ENCODE measurements at regions not wholly inside any gene's neighbourhood (a gene's known extent, or its start where the extent isn't known, plus 50 kb on each side); places are given as distances from the start of the nearest gene placed in this dataset.
"Not testable (repeated sequence)": the region's sequence is repeated elsewhere in the genome, so short reads cannot be mapped to it uniquely, and the experiment has no call there.

DNA sequence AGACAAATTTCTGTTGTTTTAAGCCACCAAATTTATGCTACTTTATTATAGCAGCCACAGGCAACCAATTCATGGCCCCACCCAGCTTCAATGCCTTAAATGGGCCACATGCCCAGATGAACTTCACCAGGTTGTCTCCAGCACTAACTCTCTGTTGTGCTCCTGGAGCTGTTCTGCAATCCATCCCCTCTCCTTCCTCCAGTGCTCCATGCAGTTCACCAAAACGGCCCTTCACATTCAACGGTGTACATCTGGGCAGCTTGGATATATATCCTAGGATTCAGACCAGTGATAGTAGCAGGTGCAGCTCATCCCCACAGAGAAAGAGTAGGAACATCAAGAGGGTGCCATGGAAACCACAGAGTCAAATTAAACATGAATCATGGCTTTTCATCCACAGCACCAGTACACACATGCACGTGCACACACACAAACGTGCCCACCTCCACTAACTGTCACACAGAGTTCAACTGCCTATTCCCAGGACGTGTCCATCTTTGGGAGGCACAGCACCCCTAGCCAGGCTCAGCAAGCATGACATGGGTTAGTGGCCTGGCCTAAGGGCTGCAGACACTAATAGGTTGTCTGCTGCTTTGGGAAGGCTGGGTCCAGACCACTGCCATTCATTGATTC, 134.5 kb downstream of the MED10 start:
- Histone ChIP-seq H3K4me3 (no peak overlapping the region), H3K27ac (no peak overlapping the region)

DNA sequence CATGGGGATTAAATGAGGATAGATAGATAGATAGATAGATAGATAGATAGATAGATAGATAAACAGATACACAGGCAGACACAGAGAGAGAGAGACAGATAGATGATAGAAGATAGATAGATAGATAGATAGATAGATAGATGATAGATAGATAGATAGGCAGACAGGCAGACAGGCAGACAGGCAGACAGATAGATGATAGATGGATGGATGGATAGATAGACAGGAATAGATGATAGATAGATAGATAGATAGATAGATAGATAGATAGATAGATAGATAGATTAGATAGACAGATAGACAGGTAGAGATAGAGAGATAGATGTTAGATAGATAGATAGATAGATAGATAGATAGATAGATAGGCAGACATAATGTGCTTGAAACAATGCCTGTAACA, 137.3 kb downstream of the MED10 start:
- H3K4me3 ChIP-seq, H3K27ac ChIP-seq: not testable (repeated sequence)

DNA sequence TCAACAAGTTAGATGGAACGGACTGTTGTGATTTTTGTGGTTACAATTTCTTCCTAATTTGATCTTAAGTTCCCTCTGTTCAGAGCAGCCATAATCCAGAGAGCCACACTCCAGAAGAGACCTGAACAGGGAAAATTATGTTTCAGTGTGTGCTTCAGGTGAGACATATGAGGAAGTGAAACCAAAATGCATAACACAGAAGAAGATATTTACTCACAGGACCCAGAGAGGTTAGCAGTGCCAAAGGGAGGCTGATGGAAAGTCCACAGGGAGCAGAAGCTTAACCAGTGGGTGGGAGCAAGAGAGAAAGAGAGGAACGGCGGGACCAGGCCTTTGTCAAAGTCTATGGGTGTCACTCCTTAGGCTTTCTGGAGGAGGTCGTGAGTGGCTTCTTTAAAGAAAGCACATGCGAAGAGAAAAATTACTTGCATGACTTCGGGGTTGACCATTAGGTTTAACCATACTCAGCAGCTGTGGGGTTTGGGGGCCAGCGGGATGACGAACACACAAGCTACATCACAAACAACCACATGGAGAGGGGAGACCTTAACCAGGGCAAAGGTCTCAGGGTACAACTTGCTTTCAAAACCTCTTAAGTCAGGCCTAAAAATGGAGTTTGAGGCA, 141.4 kb downstream of the MED10 start:
- Histone ChIP-seq H3K4me3 (no peak overlapping the region), H3K27ac (peak overlapping the region in 2 of 21 experiments; percentile 1 to 44)

DNA sequence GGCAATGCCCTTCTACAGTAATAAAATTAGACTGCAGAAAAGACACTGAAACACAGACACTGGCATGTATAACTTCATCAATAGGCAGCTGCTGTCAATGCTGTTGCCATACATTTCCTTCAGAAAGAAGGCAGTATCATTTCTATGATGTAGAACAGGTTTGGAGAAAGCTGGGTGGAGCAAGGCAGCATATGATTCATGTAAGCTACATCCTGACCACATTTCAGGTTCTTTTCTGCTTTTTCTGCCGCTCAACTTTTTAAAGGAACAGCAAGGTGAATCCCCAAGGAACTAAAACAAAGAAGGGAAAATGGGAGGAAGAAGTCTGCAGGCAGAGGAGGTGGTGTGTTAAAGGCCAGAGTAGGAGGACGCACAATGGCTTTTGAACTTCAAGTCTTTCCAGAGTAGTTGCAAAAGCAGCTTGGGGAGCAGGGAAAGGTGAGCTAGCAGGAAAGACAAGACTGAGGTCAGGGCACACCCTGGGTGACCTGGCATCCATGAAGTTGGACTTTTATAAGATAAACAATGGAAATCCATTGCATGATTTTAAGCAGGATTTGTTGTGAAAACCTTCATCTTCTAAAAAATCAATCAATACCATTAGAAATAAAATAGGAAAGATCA, 142.1 kb downstream of the MED10 start:
- Histone ChIP-seq H3K4me3 (no peak overlapping the region), H3K27ac (peak overlapping the region in 5 of 21 experiments; percentile 12 to 60 (median 36))

DNA sequence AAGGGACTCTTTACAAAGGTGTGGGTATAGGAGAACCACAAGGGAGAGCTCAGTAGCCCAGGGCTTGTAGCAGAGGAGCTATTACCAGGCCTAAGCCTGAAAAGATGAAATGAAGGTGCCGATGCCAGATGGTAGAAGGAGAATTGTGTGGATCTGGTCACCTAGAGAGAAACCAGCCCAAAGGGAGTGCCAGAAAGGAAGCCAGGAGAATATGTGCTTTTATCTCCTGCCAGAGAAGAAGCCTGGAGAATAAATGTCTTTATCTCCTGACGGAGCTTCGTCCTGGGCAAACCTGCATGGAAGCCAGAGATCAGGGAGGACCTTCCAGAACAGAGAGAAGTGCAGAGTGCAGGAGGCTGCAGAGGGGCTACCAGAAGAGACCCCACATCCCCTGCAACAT, 142.6 kb downstream of the MED10 start:
- Histone ChIP-seq H3K4me3 (no peak overlapping the region), H3K27ac (peak overlapping the region in 5 of 21 experiments; percentile 12 to 60 (median 36))

DNA sequence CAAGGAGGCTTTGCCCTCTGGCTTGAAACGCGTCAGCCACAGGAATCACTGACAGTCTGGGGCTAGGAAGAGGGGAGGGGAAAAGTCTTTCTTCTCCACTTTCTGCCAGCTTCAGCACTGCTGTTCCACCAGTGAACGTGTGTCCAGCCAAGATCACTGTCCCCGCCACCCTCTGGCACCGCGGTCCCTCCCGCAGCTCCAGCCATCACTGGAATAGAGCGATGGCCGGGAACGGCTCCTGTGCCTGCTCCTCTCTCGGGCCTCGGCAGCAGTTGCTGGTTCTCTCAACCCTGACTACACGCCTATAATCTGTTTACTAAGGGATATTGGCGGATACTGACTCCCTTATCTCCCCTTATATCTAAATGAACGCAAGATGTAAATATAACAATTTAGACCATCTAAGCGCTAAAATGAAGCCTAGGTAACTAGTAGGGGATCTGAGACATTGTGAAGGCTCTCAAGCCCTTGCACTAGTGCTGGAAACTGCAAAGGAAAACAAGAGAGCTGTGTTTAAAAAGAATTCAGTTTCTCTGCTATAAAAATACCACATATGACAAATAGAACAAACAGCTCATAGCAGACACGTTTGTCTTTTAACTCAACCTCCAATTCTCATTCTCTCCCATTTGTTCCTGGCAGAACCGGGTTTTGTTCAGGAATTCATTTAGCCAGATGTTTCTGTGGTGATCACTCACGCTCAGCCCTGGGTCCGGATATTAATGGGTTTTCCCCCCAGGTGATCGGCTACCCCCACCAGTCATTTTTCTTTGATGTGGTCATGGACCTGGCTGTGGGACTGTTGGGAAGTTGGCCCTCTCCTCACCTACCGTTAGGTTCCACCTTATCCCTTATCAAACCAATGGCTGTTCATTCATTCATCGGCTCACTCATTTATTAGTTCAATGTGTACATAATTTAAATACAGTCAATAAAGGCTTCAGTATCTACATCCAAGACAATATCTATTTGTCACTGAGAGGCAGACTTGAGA, 149.8 kb downstream of the MED10 start:
- Histone ChIP-seq H3K27ac (peak overlapping the region in 4 of 21 experiments; percentile 5 to 74 (median 48)), H3K4me3 (no peak overlapping the region)

DNA sequence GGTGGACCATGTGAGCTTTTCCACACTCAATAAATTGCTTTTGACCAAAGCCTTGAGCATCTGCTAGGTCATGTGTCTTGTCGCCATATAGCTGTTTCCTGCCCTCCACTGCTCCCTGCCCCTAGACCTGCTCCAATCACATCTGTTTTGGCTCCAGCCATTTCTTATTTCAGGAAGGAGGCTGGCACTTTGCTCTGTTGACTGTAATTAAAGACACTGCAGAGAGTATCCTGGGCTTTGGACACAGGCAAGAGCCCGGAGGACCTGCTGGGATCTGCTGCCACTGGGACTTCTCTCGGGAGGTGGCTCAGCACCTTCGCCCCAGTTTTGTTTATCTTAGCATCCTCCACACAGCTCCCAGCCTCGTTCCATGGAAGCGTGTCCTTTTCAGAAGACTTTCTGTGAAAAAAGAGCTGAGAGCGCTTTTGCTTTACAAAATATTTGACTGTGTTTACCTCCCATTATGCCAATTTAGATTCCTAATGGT, 153.2 kb downstream of the MED10 start:
- no peak overlapping the region for H3K4me3 ChIP-seq

DNA sequence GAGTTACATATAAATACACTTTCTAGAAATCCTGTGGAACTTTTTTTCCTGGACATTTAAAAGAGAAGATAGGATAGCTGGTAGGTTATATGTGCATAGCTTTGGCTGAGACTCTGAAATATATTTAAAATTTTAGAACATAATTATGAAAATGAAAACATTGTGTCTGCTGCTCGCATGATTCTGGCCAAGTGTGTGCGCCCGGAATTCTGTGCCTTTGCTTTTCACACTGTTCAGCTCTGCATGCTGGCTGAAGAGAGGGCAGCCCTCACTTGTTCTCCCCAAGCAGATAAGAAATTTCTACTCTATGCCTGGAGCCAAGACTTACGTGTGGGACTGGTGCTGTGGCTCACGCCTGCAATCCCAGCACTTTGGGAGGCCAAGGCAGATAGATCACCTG, 153.9 kb downstream of the MED10 start:
- no peak overlapping the region for H3K27ac ChIP-seq
- no peak overlapping the region for H3K4me3 ChIP-seq

More for the DNA sequence above, 153.2 kb downstream of the MED10 start:
- H3K27ac ChIP-seq, result no peak overlapping the region

DNA sequence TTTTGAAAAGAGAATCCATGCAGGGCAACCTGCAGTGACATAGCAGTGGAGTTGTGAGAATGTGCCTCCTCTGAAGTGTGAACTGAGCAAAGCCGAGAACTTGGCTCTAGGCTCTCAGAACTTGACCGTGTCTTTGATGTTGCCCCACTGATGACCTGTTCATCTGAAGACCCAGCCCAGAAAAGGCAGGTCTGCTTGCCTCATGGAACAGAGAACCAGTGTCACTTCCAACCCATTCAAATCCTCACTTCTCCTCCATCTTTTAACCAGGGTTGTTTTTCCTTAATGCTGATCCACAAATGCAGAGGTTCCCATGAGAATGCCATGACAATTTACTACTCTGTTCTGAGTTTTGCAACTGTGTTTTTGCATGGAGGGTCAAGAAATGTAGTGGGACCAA, 155.4 kb downstream of the MED10 start:
- no peak overlapping the region for H3K27ac ChIP-seq
- H3K4me3 ChIP-seq, result no peak overlapping the region

DNA sequence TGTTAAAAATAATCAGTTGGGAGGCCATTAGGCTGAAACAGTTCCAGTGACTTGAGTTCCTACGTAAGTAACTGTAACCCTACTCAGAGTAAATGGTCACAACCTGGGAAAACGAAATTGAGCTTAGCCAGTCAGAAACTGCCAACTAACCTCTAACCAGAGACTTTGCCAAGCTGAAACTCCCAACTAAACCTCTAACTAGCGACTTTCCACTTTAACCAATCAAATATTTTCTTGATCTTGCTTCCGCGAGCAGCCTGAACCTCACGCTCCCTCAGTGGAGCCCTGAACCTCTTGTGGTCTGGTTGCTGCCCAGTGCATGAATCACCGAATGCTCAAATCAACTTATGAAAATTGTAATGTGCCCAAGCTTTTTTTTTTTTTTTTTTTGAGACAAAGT, 156.2 kb downstream of the MED10 start:
- no peak overlapping the region for H3K27ac ChIP-seq
- H3K4me3 ChIP-seq, result no peak overlapping the region

DNA sequence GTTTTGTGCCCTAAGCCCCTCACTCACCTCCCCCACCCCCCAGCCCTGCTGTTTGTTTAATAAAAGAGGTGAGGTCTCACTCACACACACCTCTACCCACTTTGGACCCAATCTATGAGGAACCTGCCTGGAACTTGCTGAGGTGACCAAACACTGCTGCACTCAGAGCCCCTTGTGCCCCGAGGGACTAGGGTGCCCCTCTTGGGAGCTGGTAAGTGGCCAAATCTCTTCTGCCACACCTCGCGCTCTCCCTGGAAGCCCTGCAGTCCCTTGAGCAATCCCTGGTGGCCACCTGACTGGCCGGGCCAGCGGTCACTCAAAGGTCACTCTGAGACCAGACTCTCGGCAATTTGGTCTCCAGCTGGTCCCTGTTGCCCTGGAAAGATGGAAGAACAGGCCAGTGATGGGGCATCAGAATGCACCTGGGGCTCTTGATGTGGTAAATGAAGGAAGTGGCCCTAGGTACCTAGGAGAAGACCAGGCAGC, 157.2 kb downstream of the MED10 start:
- Histone ChIP-seq H3K27ac (no peak overlapping the region), H3K4me3 (no peak overlapping the region)

DNA sequence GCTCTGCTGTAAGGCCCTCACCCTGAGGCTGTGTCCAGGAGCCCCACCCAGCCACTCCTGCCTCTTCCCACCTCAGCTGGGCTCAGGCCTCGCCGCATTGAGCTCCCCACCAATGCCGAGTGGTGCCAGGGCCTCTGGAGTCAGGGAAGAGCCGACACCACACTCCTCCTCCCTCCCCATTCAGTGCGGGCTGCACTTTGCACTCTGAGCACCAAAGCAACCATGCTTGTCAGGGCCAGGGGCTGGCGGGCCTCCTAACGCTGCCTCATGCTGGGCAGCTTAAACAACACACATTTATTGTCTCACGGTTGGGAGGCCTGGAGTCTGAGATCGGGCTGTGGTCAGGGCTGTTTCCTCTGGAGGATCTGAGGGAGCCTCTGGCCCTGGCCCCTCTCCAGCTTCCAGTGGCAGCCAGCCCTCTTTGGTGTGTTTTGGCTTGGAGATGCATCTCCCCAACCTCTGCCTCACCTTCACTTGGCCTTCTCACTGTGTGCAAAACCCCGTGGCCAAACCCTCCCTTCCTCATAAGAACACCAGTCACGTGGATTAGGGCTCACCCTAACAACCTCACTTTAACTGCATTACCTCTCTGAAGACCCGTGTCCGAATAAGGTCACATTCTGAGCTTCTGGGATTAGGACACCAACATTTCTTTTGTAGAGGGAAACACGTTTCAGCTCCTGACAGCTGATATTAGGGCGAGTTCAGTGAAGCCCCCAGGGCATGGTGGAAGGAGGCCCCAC, 157.8 kb downstream of the MED10 start:
- H3K4me3 ChIP-seq, result no peak overlapping the region

DNA sequence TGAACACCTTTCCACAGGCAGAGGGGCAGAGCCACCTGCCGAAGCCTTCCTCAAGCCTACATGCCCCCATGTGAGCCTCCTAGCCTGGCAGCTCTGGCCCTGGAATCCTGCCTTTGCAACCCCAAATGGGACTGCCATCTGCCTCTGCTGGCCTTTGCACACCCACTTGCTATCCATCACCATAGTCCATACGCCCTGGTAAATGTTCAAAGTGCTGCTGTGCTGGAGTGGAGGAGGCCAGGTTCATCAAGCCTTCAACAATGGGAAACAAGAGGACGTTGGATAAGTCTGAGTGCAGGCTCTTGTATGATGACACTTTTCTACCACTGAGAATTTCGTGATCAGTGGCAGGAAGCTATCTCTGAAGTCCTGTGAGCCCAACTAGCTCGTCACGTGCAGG, 159.8 kb downstream of the MED10 start:
- no peak overlapping the region for H3K4me3 ChIP-seq
- H3K27ac ChIP-seq, result no peak overlapping the region

More for the DNA sequence above, 157.8 kb downstream of the MED10 start:
- H3K27ac ChIP-seq, result no peak overlapping the region

DNA sequence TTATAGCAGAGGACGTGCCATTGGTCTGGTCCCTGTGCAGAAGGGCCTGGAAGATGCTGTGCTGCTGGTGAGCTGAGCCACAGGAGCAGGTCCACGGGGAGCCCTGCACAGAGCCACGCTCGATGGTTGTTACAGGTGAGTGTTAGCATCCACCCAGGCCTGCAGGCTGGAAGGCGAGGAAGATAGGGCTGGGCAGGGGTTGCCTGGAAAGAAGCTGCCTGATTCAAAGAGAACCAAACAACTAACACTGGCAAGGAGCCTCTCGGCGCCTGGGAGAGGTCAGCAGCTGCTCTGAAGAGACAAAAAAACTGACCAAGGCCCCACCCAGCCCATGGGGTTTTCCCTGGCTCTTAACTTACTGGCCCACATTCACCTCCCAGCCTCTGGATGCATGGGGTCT, 160.2 kb downstream of the MED10 start:
- H3K4me3 ChIP-seq, result no peak overlapping the region
- H3K27ac ChIP-seq, result no peak overlapping the region

DNA sequence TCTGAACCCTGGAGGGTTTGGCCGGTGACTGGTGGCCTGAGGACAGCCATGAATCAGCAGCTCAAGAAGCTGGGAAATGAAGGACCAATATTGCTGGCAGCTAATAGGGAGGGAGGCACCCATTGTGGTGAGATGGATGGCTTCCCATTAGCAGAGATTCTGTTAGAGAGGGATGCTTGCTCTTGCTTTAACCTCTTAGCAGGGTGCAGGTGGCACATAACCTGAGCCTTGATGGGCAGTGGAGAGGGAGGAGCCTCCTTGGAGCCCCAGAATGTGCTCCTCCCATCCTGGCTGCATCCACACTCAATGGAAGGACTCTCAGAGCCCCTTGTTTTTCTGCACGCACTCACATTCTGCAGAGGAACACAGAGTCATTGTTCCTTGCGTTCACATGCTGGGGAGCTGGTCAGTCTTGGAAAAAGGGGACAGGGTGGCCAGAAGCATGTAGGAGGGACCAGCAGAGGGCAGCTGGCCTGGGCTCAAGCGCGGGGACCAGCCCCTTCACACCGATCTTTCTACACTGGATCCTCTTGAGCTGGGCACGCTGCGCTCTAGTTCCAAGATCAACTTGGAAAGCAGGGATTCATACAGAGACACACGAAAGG, 161.8 kb downstream of the MED10 start:
- H3K4me3 ChIP-seq, result no peak overlapping the region

DNA sequence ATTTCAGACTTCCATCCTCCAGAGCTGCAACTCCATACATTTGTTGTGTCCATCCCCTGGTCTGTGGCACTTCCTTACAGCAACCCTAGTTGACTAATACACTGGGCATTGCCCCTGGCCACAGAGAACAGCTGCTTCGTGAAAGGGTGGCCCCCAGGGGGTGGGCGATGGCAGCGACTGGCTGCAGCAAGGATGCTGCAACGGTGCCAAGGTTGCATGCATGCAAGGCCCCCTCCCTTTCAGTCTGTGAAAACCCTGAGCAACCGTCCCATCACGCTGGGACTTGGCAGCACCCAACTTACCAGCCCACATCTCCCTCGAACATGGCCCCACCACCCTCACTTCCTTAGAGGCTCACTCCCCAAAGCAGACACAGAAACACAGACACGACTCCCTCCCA, 162.5 kb downstream of the MED10 start:
- Histone ChIP-seq H3K4me3 (no peak overlapping the region), H3K27ac (no peak overlapping the region)

More for the DNA sequence above, 161.8 kb downstream of the MED10 start:
- H3K27ac ChIP-seq, result no peak overlapping the region

DNA sequence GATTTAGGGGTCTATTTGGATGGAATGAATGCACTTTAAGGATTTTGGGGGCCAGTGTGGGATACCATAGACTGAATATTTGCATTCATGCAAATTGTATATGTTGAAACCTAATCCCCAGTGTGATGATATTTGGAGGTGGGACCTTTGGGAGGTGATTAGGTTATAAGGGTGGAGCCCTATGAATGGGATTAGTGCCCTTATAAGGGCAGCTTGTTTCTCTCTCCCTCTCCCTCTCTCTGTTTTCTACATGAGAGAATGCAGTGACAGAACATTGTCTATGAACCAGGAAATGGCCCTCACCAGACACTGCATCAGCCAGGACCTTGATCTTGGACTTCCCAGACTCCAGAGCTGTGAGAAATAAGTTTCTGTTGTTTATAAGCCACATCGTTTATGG, 166.1 kb downstream of the MED10 start:
- Histone ChIP-seq H3K27ac (no peak overlapping the region), H3K4me3 (no peak overlapping the region)

DNA sequence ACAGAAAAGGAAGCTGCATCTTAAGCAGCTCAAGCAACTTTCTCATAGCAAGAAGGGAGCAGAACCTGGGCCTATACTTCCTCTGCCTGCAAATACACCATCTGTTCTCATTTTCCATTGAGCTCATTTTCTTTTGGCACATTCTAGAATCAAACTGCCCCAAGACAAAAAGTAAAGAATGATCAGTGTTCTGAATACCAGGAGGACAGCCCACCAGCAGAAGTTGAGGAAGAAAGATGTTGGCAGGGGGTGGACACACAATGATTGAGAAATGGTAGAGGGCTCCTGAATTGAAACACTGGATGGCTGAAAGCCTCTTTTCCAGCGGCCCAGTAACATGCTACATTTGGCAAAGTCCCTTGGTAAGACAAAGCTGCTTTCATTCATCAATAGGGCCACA, 171.8 kb downstream of the MED10 start:
- Histone ChIP-seq H3K4me3 (no peak overlapping the region), H3K27ac (no peak overlapping the region)

DNA sequence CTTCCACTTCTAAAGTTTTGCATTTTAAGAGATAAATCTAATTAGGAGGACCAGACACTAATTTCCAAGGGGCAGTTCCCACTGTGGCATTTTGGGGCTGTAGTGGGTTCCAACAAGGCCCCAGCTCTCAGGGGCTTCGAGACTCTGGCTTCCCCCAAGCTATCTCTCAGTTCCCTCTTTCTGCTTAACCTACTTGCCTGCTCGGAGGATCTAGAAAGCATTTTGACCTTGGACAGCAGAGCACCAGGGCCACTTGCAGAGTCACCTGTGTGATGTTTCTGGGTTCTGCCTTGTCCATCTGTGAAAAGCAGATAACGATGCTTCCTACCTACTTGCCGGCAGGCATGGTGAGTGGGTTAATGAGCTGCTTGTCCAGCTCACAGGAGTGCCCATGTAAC, 175.4 kb downstream of the MED10 start:
- Histone ChIP-seq H3K27ac (no peak overlapping the region), H3K4me3 (no peak overlapping the region)

Measured in skin epidermis (tissue), 12 donors.